Fibroblast of skin of left biceps (primary cell): ENCODE measurements at regions not wholly inside any gene's neighbourhood (a gene's known extent, or its start where the extent isn't known, plus 50 kb on each side); places are given as distances from the start of the nearest gene placed in this dataset.

Experiments used
- DNase-seq, 2 experiments: peaks; one replicate each; pipeline ENCODE4 v3.0.0-alpha.2; 2013; ENCODE audit warnings: low read depth in 2 of 2

DNA sequence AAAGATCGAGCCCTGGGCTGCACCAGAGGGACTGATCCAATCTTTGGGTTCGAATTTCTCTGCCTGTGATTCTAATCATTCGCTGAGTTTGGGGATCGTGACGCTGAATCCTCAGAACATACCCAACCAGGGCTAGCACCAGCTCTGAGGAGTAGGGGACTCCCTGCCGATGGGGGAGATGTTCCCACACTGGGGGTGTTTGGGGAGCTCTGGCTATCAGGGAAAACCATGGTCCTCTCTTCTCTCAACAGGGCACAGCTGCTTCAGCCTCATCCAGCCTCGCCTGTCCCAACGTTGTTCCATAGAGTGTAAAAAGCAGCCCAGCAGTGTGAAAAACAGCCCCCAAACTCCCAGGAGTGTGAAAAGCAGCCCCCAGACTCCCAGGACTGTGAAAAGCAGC is 136.6 kb downstream of the ANKRD60 start:
- DNase-seq = no peak

DNA sequence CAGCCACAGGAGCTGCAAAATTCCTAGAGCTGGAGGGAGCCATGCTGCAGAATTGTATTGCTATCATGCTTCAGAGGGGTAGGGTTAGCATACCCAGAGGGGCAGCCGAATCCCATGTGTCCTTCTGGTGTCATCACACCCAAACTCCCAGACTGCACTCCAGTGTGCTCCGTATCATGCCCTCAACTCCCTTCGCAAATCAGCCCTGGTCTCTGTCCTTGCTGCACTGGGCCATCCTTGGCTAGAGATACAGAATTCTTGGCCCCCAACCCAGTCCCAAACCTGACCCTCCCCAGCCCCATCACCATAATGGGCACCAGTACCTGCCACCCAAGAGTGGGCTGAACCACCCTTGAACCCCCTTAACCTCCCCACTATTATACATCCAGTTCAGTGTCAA is 138.3 kb downstream of the ANKRD60 start:
- no peak for DNase-seq

DNA sequence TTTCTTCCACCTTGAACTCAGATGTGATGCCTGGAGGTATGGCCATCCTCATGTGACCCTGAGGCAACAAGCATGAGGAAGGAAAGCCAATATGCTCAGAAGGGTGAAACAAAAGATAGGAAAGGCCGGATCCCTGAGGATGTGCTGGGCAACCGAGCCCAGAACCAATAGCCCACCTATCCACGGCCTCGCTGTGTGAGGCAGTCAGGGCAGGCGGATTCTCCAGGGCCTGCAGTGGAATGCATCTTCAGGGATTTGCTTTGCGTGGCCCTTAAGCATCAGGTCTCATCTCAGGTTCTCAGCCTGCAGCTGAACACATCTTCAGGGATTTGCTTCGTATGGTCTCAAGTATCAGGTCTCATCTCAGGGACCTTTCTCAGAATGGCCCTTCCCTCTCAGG is 139.8 kb downstream of the ANKRD60 start:
- DNase-seq = no peak

DNA sequence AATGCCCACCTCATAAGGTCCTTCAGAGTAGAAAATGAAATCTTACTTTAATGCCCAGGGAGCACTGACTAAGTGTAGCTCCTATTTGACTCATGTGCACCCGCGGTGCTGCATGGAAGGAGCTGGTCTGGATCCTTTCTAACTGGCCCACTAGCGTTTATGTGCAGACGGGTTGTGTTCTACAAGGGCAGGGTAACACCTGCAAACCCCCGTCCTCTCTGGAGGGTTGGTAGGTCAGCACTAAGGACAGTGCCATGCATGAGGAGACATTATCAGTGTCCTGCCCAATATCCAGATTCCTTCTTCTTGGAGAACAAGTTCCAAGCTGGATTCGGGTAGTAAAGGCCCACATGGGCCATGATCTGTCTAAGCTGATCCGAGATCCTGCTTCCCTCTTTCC is 140.3 kb downstream of the ANKRD60 start:
- no peak for DNase-seq

DNA sequence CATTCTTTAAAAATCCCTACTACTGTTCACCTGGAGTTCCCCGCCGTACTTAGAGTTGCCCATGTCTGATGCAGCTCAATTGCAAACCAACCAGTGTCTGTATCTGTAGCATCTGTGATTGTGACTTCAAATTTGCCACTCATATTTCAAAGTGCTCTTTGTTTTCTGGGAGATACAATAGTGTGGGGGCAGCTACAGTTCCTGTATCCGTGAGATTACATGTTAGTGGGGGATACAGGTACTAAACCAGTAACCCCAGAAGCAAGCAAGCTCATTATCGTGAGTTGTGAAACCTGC is 140.9 kb downstream of the ANKRD60 start:
- no peak for DNase-seq

DNA sequence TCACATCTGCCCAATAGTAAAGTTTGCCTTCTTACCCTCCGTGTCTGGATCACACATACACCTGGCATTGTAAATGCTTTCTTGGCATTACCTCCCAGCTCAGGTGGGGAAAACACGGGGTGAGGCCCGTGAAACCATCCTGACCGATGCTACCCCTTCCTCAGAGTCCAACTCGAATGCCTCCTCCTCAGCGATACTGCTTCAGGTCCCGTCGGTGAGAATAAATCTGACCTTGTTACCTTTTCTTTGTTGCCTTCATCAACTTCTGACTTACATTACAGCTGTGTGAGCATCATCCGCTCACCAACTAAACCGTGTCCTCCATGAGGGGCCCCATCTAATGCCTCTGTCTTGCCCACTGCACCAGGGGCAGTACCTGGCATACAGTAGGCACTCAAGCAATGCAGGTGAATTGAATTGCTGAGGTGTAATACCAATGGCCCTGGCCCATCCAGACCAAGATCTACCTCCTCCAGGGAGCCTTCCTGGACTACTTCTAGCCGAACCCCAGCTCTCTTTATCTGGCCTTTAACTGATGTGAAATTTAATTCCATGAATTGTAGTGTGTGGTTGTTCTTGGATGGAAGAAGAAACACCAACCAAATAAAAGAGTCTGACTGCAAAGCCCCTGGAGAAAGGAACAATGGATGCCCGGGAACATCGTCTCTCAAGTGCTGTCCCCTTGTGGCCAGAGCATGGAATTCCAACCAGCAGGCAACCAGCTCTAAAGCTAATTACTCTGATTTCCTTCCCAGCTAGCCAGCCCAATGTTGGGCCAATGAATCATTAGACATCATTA is 141.5 kb downstream of the ANKRD60 start:
- no peak for DNase-seq

DNA sequence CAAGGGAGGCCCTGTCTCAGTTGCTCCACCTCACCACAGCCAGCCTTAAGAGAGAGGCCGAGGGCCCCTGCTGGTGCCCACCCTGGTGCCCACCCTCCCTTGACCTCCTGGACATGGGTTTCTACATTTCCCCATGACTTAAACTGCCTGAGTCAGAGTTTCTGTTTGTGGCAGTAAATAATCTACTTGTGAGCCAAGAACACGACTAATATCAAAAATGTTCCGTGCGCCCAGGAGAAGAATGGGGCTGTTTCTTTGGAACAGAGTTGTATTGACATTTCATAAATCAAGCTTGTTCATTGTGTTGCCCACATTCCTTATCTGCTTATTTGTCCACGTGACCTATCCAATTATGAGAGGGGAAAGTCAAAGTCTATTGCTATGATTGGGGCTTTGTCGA is 143.5 kb downstream of the ANKRD60 start:
- no peak for DNase-seq

DNA sequence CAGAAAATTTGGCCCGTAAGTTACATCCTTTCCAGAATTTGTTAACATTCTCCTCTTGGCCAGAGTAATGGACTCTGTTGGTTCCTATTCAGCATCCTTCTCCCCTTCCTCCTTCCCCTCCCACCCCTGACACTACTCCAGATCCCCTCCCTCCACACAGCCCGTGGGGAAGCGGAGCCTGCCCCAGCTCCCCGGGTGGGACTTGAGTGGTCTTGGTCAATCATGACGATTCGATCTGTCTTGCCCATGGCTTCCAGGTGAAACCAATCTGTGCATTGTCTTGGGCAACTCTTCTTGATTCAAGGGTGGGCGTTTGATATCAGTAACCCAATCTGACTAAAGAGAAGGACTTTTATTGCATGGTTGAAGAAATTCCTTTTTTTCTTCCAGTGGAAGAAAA is 143.9 kb downstream of the ANKRD60 start:
- no peak for DNase-seq

DNA sequence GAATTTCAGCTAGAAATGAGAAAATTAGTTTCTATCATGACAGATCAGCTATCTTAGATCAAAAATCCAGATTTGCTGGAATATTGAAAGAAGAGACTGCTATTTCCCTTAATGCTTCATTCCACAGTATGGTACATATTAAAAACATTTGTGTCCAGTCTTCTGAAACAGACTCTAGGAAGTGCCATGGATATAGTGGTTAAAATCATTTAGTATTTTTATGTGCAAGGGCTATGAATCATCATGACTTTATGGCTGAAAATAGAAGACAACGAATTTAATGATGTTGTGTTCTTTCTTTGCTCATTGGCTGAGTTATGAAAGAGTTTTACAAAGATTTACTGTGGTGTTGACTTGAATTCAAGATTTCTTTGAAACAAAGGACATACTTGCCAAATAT is 146.6 kb downstream of the ANKRD60 start:
- peak; percentile 78 to 84 for DNase-seq

DNA sequence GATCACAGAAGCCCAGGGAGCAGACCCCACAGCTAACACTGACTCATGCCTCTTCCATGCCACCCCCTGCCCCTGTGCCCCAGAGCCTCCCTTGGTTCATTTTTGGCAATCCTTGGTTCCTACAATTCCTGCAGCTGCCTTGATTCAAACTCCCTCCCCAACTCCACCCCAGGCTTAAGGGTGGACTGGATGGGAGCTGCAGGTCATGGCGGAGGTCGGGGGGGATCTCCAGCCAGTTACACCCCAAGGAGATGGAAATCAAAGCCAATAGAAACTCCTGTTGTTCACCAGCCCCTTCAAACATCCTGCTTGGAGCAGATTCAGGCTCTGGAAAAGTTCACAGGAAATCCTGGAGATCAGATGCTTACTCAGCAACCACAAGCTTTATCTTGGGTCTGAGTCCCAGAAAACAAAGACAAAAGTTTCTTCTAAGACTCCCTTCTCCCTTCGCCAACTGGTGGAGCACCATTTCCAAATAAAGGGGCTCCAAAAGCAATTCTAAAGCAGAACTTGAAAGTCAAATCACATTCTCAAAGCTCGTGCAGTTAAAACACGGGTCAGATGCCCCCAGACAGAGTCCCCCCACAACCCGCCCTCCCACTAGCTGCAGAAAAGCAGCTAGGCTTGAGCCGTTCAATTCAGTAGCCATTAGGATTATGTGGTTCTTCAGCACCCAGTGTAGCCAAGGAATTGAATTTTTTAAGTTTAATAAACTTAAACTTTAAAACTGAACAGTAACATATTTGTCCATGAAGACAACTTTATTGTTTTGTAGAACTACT is 149.5 kb downstream of the ANKRD60 start:
- DNase-seq = peak; percentile 58 to 66

DNA sequence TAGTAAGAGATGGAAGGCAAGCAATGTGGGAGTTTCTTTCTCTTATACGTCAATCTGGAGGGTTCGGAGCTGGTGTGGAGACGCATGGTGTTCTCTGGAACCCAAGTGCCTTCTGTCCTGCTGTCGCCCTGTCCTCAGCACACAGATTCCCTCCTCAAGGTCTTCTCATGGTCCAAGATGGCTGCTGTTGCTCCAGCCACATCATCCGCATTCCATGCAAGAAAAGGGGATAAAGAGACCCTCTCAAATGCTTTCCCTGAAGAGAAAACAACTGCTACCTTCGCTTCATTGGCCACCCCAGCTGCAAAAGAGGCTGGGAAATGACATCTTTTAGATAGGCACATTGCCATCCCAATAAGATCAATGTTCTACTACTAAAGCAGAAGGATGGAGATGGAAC is 151.2 kb downstream of the ANKRD60 start:
- no peak for DNase-seq

DNA sequence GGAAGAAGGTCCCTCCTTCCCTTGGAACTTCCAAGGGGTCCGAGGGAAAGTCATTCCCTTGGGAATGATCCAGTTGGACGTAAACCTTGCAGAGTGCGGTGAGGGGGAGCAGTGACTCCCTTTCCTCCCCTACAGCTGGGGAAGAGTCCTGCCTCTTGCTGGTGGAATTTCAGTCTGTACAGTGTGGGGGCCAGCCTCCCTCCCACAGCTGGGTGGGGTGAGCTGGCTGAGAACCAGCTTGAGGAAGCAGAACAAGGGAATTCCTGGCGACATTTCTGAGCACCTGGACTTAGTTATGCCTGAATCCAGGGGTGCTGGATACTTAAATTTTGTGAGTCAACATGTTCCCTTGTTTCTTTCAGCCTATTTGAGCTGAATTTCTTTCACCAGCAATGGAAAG is 152.0 kb downstream of the ANKRD60 start:
- no peak for DNase-seq

DNA sequence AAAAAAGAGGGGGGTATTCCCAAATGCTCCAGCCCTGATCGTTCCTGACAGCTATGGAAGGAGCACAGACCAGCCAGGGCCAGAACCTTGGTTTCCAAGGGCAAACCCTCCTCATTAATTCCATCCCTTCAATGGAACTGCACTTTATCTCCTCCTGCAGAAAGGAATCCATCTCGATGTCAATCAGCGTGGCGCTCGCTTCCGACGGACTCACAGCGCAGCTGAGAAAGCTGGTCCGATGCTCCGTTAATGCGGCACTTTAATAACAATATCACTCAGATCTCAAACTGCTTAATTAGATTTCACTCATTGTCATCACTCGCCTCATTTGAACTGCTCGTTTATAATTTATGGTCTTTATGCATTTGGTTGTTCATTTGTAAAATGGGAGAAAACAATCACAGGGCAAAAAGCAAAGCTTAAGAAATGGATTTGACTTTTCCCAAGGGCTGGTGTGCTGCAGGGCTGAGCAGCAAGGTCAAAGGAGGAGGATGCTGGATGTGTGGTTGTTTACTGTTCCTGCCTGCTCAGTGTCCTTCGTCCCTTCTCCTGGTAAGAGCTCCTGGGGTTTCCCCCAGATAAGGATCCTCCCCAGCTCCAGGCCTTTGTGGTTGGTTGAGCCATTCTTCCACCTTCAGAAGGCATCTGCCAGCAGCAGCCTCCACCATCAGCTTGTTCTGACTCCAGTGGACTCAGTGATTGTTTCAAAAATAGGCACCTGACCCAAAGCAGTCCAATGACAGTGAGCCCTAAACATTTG is 152.7 kb downstream of the ANKRD60 start:
- DNase-seq = no peak

DNA sequence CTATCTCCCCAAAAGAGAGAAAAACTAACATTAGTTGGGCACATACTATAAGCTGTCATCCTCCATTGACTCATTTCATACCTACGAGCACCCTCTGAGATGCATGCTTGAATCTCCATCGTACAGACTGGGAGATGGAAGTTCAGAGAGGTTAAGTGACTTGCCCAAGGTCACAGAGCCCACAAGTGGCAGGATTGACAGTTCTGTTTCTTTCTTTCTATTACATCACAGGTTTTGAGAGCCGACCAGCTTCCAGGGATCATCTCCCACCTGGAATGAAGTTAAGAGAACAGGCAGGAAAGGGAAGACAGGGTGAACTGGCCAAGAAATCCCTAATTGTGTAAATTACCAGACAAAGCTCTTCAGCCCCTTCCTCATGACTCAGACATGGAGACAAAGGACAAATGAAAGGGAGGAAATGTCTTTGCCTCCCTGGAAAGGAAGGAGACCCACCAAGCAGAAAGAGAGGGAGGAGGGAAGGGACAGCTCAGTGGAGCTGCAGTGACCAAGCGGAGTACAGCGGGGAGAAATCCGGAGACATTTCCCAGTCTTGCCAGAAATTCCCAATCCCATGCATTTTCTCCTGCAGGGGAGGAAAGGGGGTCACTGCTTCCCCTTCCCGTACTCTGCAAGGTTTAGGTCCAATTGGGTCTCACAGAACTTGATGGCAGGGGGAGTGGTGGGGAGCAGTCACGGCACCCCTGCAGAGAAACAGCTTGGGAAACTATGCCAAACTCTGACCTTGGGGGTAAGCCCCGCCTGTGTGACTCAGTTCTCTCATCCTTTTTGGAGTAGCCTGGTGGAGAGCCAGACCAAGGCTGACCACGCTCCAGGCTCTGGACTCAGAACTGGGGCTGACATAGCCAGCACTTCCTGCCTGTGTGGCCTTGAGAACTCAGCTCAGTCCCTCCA is 154.3 kb downstream of the ANKRD60 start:
- DNase-seq = no peak

DNA sequence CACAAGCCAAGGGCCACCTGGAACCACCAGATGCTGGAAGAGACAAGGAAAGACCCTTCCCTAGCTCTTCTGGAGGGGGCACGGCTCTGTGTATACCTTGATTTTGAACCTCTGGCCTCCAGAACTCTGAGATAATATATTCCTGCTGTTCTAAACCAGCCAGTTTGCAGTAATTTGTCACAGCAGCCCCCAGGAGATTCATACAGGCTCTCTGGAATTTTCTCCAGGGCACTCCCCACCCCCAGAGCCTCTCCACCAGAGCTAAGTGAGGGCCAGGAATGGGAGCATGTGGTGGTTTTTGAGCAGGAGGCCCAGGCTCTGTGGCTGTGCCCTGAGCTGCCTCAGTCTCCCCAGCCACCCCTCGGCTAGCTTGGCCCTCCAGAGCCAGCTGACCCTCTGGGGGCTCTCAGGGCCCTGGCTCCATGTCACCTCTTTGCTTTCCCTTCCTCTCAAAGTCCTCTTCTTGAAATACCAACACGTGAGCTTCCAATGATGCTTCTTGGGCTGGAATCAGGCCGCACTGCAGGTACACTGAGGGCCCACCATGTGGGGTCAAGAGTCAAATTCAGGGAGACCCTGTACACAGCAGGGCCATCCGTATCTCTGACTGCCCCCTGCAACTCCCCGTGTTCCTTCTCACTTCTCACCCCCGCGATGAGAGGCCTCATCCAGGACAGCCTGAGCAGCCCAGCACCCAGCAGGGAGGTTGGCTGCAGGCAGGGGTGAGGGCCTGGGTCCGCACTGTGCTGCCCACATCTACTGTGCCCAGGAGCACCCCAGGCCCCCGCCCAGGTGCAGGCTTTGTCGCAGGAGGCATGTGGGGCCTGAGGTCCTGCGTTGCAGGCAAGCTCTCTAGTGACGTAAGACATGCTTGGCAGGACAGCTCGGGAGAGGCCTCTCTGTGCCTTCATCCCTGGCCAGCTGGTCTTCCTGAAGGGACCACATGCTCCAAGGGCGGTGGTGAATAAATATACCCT is 155.5 kb downstream of the ANKRD60 start:
- no peak for DNase-seq

DNA sequence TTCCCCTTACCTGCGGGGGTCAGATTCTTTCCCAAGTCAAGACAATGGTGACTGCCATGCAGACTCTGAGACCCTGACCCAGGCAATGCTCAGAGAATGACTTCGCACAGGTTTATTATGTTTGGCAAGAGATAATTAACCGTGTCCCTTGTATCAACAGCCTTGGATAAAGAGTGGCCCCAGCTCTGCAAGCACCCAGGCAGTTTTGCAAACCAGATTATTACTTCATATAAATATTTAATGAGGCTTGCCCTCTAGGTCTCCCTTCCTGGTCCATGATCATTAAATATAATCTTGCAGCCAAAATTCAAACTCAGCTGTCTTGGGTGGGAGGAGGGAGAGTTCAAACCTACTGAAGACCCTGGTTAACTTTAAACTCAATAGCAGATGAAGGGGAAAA is 156.5 kb downstream of the ANKRD60 start:
- no peak for DNase-seq

DNA sequence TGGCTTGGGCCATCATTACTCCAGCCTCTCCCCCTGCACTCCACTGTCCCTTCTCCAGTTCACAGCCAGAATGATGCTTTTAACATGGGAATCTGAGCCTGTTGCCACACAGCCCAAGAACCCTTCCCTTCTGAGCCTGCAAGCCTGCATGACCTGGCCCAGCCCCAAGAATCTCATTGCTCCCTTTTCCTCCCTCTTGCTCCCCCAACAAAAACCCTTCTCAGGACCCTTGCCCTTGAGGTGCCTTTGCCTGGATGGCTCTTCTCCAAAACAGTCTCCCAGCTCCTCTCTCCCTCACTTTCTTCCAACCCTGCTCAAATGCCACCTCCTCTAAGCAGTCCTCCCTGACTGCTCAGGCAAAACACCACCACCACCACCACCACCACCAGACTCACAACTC is 157.2 kb downstream of the ANKRD60 start:
- no peak for DNase-seq

DNA sequence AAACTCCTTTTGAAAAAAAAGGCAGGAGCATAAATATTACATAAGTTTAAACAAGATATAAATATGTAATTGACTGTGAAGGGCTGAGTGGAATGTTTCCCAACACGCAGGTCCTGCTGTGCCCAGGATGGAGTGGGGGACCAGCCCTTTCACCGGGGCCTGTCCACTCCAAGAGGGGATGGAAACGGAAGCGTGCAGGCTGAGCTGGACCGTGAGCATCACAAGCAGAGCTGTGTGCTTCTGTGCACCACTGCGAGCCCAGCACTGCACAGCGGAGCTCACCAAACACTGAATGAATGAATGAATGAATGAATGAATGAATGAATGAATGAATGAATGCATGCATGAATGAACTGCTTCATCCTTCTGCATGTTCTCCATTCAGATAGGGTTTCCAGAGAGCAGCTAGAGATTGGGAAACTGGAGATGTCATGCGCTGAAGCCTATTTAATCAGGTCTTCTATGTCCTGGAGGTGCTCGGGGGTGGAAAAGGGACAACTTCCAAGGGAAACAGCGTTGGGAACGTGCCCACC is 157.7 kb downstream of the ANKRD60 start:
- DNase-seq = no peak

DNA sequence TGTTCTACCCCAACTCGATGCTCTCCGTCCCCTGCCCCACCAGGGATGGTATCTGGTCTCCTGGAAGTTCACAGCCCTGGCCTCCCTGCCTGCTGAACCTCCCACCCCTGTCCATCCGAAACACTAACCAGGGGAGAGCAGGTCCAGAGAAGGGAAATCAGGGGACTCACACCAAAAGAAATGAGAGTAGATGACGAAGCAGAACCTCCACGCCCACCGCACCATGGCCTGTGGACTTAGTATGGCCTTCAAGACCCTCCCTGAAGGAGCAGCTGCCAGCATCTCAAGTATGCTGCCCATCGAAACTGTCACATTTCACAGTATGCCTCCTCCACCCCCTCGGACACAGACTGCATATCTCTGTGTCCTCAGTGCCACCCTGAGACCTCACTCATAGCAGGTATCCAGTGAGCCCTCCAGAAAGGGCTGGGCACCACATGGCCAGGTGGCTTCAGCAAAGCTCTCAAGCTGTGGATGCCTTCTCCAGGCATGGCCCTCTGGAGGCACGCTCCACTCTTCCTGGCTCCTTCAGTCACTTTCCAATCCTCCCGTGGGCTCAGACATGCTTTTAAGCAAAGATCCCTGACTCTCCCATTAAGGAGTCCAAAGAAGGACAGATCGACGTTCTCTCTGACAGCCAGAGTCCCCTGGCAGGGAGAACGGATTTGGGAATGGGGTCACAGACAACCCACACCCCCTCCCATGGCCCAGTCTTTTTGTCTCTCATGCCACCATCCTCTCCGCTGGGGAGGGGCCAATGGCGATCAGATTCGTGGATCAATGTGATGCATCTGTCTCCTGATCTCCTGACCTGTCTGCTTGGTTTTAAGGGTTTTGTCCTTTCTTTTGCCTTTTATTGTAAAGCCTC is 158.4 kb downstream of the ANKRD60 start:
- DNase-seq = no peak
